Transverse colon (tissue), 4 donors: ENCODE measurements at regions not wholly inside any gene's neighbourhood (a gene's known extent, or its start where the extent isn't known, plus 50 kb on each side); places are given as distances from the start of the nearest gene placed in this dataset.
"Not testable (repeated sequence)": the region's sequence is repeated elsewhere in the genome, so short reads cannot be mapped to it uniquely, and the experiment has no call there.

ENCODE experiments used
- CTCF ChIP-seq, 5 experiments: fragments of 200-600 bp in 3 of 5; fragments of 450-650 bp in 2 of 5; sonication (generic) in 3 of 5; IDR thresholded peaks; 1 replicate in 2 of 5; 2 replicates in 3 of 5; pipeline ENCODE4 v1.5.1; 2016 to 2017; ENCODE audit warnings: antibody characterized with exemption in 5 of 5, inconsistent platforms in 3 of 5, mild to moderate bottlenecking in 2 of 5, moderate library complexity in 1 of 5
- EP300 ChIP-seq: sonication (generic); formaldehyde crosslinking; IDR thresholded peaks from one replicate; pipeline ENCODE4 v1.6.1; 2017; ENCODE audit warnings: antibody characterized with exemption, low read depth
- POLR2A ChIP-seq: fragments of 450-650 bp; IDR thresholded peaks from one replicate; pipeline ENCODE4 v1.6.1; 2016; ENCODE audit warnings: antibody characterized with exemption, mild to moderate bottlenecking, moderate library complexity
- POLR2AphosphoS5 ChIP-seq, 3 donors: sonication (generic); formaldehyde crosslinking; IDR thresholded peaks; one replicate each; pipeline ENCODE4 v1.6.1; 2016; ENCODE audit warnings: antibody characterized with exemption in 3 of 3

GRCh38 chr15:22178438-22178837 lies 98.1 kb downstream of the OR4M2 start:
- not testable (repeated sequence) for TF ChIP-seq CTCF (IDR thresholded peaks at IDR 0.05); POLR2A; EP300; POLR2AphosphoS5 (IDR thresholded peaks at IDR 0.05)
